ENCODE measurements at regions not wholly inside any gene's neighbourhood (a gene's known extent, or its start where the extent isn't known, plus 50 kb on each side); places are given as distances from the start of the nearest gene placed in this dataset.

DNA sequence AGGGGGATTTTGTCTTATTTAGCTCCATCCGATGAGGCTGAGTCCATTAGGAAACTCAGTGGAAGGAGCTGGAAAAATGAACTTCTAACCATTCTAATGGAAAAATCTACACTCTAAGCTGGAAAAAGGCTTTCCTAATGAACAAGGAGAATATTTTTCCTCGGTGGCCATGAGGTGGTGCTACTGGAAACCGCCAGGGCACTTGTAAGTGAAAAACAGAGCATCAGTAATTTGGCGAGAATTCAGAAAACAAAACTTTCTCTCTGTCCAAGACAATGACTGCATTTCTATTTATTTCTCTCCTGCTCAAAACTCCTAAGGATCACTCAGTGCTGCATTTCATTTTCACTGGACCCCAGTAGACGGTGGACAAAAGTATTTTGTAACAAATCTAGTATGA, 237.6 kb downstream of the TENT4A start:
- intact Hi-C loops (cut with DNase I) = no loop called here
- no peak overlapping the region for H3K27ac ChIP-seq

DNA sequence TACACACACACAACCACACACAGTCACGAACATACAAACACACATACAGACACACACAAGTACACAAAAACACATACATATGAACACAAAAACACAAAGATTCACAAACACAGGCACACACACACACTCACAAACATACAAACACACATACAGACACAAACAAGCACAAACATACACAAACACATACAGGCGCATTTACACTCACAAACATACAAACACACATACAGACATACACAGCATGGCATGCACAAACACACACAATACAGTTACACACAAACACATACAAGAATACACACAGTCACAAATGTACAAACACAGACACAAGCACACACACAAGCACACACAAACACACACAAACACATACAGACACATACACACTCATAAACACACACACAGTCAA, 247.9 kb downstream of the TENT4A start:
- Histone ChIP-seq H3K36me3 (no peaks in the 10 kb centered on the region), H3K4me3 (no peak overlapping the region), H3K9ac (ENCODE audit: low read depth in 2 of 2, low read length in 2 of 2) (no peak overlapping the region), H3K4me1 (no peaks in the 10 kb centered on the region), H3K27ac (no peak overlapping the region), H3K9me3 (no peaks in the 10 kb centered on the region), H3K27me3 (peaks cover 5% of the 10 kb centered on the region)
- intact Hi-C loops (cut with DNase I) = no loop called here
- DNase-seq = no peak
- TF ChIP-seq, protein P1, sequence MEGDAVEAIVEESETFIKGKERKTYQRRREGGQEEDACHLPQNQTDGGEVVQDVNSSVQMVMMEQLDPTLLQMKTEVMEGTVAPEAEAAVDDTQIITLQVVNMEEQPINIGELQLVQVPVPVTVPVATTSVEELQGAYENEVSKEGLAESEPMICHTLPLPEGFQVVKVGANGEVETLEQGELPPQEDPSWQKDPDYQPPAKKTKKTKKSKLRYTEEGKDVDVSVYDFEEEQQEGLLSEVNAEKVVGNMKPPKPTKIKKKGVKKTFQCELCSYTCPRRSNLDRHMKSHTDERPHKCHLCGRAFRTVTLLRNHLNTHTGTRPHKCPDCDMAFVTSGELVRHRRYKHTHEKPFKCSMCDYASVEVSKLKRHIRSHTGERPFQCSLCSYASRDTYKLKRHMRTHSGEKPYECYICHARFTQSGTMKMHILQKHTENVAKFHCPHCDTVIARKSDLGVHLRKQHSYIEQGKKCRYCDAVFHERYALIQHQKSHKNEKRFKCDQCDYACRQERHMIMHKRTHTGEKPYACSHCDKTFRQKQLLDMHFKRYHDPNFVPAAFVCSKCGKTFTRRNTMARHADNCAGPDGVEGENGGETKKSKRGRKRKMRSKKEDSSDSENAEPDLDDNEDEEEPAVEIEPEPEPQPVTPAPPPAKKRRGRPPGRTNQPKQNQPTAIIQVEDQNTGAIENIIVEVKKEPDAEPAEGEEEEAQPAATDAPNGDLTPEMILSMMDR (IDR thresholded peaks at IDR 0.05) = no peak

More for the DNA sequence above, 237.6 kb downstream of the TENT4A start:
- H3K27me3 ChIP-seq = no peaks in the 10 kb centered on the region
- no peak for DNase-seq
- H3K4me3 ChIP-seq = no peak overlapping the region
- TF ChIP-seq, protein P1 (IDR thresholded peaks at IDR 0.05) = no peak
- H3K36me3 ChIP-seq = no peaks in the 10 kb centered on the region
- H3K9me3 ChIP-seq = no peaks in the 10 kb centered on the region
- H3K4me1 ChIP-seq = no peaks in the 10 kb centered on the region
- no peak overlapping the region for H3K9ac ChIP-seq (ENCODE audit: low read depth in 2 of 2, low read length in 2 of 2)

DNA sequence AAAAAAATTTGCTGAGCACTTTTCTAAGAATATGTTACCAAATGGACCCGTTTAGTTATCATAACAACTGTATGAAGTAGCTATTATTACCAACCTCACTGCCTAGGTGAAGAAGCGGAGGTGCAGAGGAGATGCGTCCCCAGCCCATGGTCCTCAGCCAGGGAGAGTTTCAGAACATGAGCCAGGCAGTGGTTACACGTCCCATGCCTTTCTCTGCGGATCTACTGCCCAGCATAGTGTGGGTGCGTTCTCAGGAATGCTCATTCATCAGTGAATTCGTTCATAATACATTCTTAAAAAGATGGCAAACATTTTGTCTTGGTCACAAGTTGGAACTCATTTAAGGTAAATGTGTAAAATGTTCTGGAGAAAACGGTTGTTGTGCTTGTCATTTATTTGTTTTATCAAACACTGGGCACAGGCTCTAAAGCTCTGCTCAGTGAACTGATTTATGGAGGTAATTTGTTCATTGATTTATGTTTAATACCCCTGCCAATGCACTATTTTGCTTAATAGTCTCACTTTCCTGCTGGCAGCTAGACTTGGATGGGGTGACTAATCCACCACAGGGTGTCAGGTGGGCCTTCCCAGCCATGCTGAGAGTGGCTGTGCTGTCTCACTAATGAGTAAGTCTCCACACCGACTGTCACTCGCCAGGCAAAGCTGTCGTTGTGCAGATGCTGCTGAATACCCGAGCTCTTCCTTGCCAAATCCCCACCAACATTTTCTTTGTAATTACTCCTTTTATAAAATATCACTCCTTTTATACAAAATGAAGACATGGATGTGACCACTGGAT, 248.8 kb downstream of the TENT4A start:
- H3K4me1 ChIP-seq = no peaks in the 10 kb centered on the region

DNA sequence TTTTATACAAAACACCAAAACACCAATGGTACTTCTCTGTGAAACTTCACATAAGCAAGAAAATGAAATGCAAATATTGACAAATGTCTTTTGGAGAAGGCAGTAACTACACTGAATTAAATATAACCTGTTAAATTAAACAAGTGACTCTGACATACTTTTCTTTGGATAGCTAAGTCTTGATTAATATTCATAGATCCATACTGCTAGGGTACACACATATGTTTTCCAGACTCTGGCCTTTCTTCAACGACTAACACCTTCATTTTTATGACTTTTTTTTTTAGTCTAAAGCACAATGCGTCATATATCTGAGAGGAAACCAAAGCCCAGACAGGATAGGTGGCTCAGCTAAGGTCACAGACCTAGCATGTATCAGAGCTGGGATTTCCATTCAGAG, 263.7 kb downstream of the TENT4A start:
- H3K27ac ChIP-seq = no peak overlapping the region
- H3K4me3 ChIP-seq = no peak overlapping the region
- H3K9me3 ChIP-seq = no peaks in the 10 kb centered on the region
- no peak for DNase-seq
- H3K9ac ChIP-seq (ENCODE audit: low read depth in 2 of 2, low read length in 2 of 2) = no peak overlapping the region
- no peaks in the 10 kb centered on the region for H3K4me1 ChIP-seq
- TF ChIP-seq, protein P1 (IDR thresholded peaks at IDR 0.05) = no peak
- intact Hi-C loops (cut with DNase I) = no loop called here
- no peaks in the 10 kb centered on the region for H3K27me3 ChIP-seq
- H3K36me3 ChIP-seq = no peaks in the 10 kb centered on the region

More for the DNA sequence above, 248.8 kb downstream of the TENT4A start:
- Histone ChIP-seq H3K9me3 (no peaks in the 10 kb centered on the region), H3K27ac (no peak overlapping the region), H3K4me3 (no peak overlapping the region), H3K36me3 (no peaks in the 10 kb centered on the region), H3K27me3 (peaks cover 5% of the 10 kb centered on the region), H3K9ac (ENCODE audit: low read depth in 2 of 2, low read length in 2 of 2) (no peak overlapping the region)
- DNase-seq = no peak
- intact Hi-C loops (cut with DNase I) = no loop called here
- TF ChIP-seq, protein P1 (IDR thresholded peaks at IDR 0.05) = no peak

DNA sequence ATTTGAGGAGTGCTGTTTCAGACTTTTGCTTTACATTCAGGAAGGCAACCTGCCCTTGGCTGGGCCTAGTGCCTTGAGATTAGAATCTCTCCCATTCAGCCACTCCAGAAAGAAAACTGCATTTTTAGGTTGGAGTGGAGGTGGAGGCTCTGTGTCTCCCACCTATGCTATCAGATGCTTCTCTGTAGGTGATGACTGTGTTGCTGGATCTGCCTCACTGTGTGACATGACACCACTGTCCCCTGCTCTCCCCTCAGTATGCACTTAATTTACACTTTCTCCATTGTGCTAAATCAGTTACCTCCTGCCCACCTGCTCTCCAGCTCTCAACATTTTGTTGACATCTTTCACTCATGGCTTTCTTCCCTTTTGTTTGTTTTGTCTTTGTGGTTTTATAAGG, 265.8 kb downstream of the TENT4A start:
- no peaks in the 10 kb centered on the region for H3K36me3 ChIP-seq
- no peaks in the 10 kb centered on the region for H3K4me1 ChIP-seq
- H3K9me3 ChIP-seq = no peaks in the 10 kb centered on the region
- DNase-seq = no peak
- no peak overlapping the region for H3K27ac ChIP-seq
- intact Hi-C loops (cut with DNase I) = no loop called here
- no peaks in the 10 kb centered on the region for H3K27me3 ChIP-seq
- TF ChIP-seq, protein P1 (IDR thresholded peaks at IDR 0.05) = no peak
- no peak overlapping the region for H3K9ac ChIP-seq (ENCODE audit: low read depth in 2 of 2, low read length in 2 of 2)
- H3K4me3 ChIP-seq = no peak overlapping the region
